OCI-LY7 (cell line): ENCODE measurements at regions not wholly inside any gene's neighbourhood (a gene's known extent, or its start where the extent isn't known, plus 50 kb on each side); places are given as distances from the start of the nearest gene placed in this dataset.

Experiments
- CTCF ChIP-seq: fragments of 200-600 bp; sonication (generic); conservative IDR thresholded peaks from 2 replicates; pipeline ENCODE4 v1.5.1; 2014; ENCODE audit warnings: mild to moderate bottlenecking, antibody characterized with exemption, low read length, moderate library complexity, mixed read lengths
- EZH2phosphoT487 ChIP-seq: fragments of 200-600 bp; sonication (generic); IDR thresholded peaks from 2 replicates; pipeline ENCODE4 v1.6.1; 2018; ENCODE audit warnings: low read depth, borderline replicate concordance, mild to moderate bottlenecking, mixed run types, antibody characterized with exemption, low read length, moderate library complexity, mixed read lengths

GRCh38 chr14:22393796-22394195 is 195.2 kb downstream of the DAD1 start:
- TF ChIP-seq CTCF (no peak), EZH2phosphoT487 (no peak)
